Trophoblast cell (in vitro differentiated cells and primary cell): ENCODE measurements at regions not wholly inside any gene's neighbourhood (a gene's known extent, or its start where the extent isn't known, plus 50 kb on each side); places are given as distances from the start of the nearest gene placed in this dataset.

Source experiments
- DNase-seq, 2 donors: peaks; one replicate each; pipeline ENCODE4 v3.0.0-alpha.2; 2016
- H2AFZ ChIP-seq: 2 replicates; pipeline ENCODE4 v1.6.1; 2013; ENCODE audit warnings: low read length, moderate library complexity, mild to moderate bottlenecking; ENCODE audit not compliant: insufficient read depth, poor library complexity
- H2AK5ac ChIP-seq: 2 replicates; pipeline ENCODE4 v1.6.1; 2013; ENCODE audit warnings: mild to moderate bottlenecking, low read length
- H2BK120ac ChIP-seq: 2 replicates; pipeline ENCODE4 v1.6.1; 2013; ENCODE audit warnings: low read length, mild to moderate bottlenecking, moderate library complexity; ENCODE audit not compliant: insufficient read depth, poor library complexity
- H2BK12ac ChIP-seq: 2 replicates; pipeline ENCODE4 v1.6.1; 2013; ENCODE audit warnings: mild to moderate bottlenecking, low read length, moderate library complexity
- H2BK5ac ChIP-seq: 2 replicates; pipeline ENCODE4 v1.6.1; 2013; ENCODE audit warnings: low read length, low read depth, moderate library complexity, mild to moderate bottlenecking; ENCODE audit not compliant: poor library complexity
- H3K14ac ChIP-seq: 2 replicates; pipeline ENCODE4 v1.6.1; 2013; ENCODE audit warnings: mild to moderate bottlenecking, low read length
- H3K18ac ChIP-seq: 2 replicates; pipeline ENCODE4 v1.6.1; 2013; ENCODE audit warnings: mild to moderate bottlenecking, low read length
- H3K23ac ChIP-seq: 2 replicates; pipeline ENCODE4 v1.6.1; 2013; ENCODE audit warnings: low read length
- H3K27ac ChIP-seq: 2 replicates; pipeline ENCODE4 v1.5.1; 2013; ENCODE audit warnings: low read depth, mild to moderate bottlenecking, inconsistent platforms, low read length, moderate library complexity
- H3K27me3 ChIP-seq: 2 replicates; pipeline ENCODE4 v1.6.1; 2013; ENCODE audit warnings: inconsistent platforms, mild to moderate bottlenecking, low read length, moderate library complexity; ENCODE audit not compliant: insufficient read depth
- H3K36me3 ChIP-seq, 2 experiments: 1 replicate in 1 of 2; 2 replicates in 1 of 2; pipeline ENCODE4 v1.6.1; 2013; ENCODE audit warnings: low read length in 2 of 2, mild to moderate bottlenecking in 2 of 2, moderate library complexity in 1 of 2; ENCODE audit not compliant: insufficient read depth in 2 of 2, control insufficient read depth in 1 of 2
- H3K4ac ChIP-seq: 2 replicates; pipeline ENCODE4 v1.6.1; 2013; ENCODE audit warnings: low read depth, mild to moderate bottlenecking, low read length, moderate library complexity
- H3K4me1 ChIP-seq, 2 experiments: 1 replicate in 1 of 2; 2 replicates in 1 of 2; pipeline ENCODE4 v1.6.1; 2013; ENCODE audit warnings: low read length in 2 of 2, mild to moderate bottlenecking in 2 of 2, moderate library complexity in 1 of 2; ENCODE audit not compliant: insufficient read depth in 2 of 2, control insufficient read depth in 1 of 2
- H3K4me2 ChIP-seq: 2 replicates; pipeline ENCODE4 v1.6.1; 2013; ENCODE audit warnings: inconsistent platforms, mild to moderate bottlenecking, low read length, moderate library complexity
- H3K4me3 ChIP-seq: 2 replicates; pipeline ENCODE4 v1.5.1; 2013; ENCODE audit warnings: mild to moderate bottlenecking, low read depth, low read length, inconsistent platforms
- H3K79me1 ChIP-seq: one replicate; pipeline ENCODE4 v1.6.1; 2013; ENCODE audit warnings: low read length
- H3K79me2 ChIP-seq: 2 replicates; pipeline ENCODE4 v1.6.1; 2013; ENCODE audit warnings: low read length, mild to moderate bottlenecking; ENCODE audit not compliant: control insufficient read depth, insufficient read depth, poor library complexity
- H3K9ac ChIP-seq: 2 replicates; pipeline ENCODE4 v1.6.1; 2013; ENCODE audit warnings: mild to moderate bottlenecking, low read length
- H3K9me3 ChIP-seq: 2 replicates; pipeline ENCODE4 v1.6.1; 2013; ENCODE audit warnings: low read depth, mild to moderate bottlenecking, control low read depth, inconsistent platforms, low read length; ENCODE audit not compliant: insufficient read depth
- H4K12ac ChIP-seq: 2 replicates; pipeline ENCODE4 v1.6.1; 2013; ENCODE audit warnings: low read depth, mild to moderate bottlenecking, low read length, moderate library complexity
- H4K8ac ChIP-seq: 2 replicates; pipeline ENCODE4 v1.6.1; 2013; ENCODE audit warnings: low read depth, mild to moderate bottlenecking, low read length, moderate library complexity
- H4K91ac ChIP-seq: one replicate; pipeline ENCODE4 v1.6.1; 2013; ENCODE audit warnings: low read depth, mild to moderate bottlenecking, low read length, moderate library complexity
- WGBS: extraction: QIAGEN DNeasy Blood & Tissue Kit; methylation state at CpG from one replicate; pipeline ENCODE4 v1.1.7; 2013; ENCODE audit warnings: missing lambda C conversion rate; ENCODE audit not compliant: insufficient read length, insufficient coverage; ENCODE audit errors: extremely low coverage; 5-methylcytosine and 5-hydroxymethylcytosine counted together

- H2AK5ac ChIP-seq, result no peak overlapping the region
Measured at GRCh38 chr5:10081584-10081983, 168.1 kb downstream of the ATPSCKMT start.

GRCh38 chr5:10077791-10078545 is 171.7 kb downstream of the ATPSCKMT start:
- Histone ChIP-seq H3K4me3 (no peak overlapping the region), H3K23ac (no peak overlapping the region), H3K18ac (no peak overlapping the region), H4K8ac (no peak overlapping the region), H2AK5ac (no peak overlapping the region), H3K27ac (no peak overlapping the region), H3K79me1 (no peaks in the 10 kb centered on the region), H3K36me3 (no peaks in the 10 kb centered on the region), H2AFZ (no peak overlapping the region), H3K14ac (no peak overlapping the region), H3K79me2 (no peaks in the 10 kb centered on the region), H3K9ac (no peak overlapping the region), H4K12ac (no peak overlapping the region), H2BK12ac (no peak overlapping the region), H3K4me1 (no peaks in the 10 kb centered on the region), H3K4me2 (no peak overlapping the region), H4K91ac (no peak overlapping the region), H3K27me3 (no peaks in the 10 kb centered on the region), H2BK5ac (no peak overlapping the region), H3K4ac (no peak overlapping the region), H2BK120ac (no peak overlapping the region), H3K9me3 (no peaks in the 10 kb centered on the region)
- no CpG with 5 or more reads among the region's 11 CpGs for WGBS
- DNase-seq, result peak; percentile 18 to 44

More at GRCh38 chr5:10081584-10081983, 168.1 kb downstream of the ATPSCKMT start:
- Histone ChIP-seq H3K79me2 (no peaks in the 10 kb centered on the region), H3K18ac (no peak overlapping the region), H3K27ac (no peak overlapping the region), H3K36me3 (no peaks in the 10 kb centered on the region), H3K4ac (no peak overlapping the region), H3K79me1 (no peaks in the 10 kb centered on the region), H3K23ac (no peak overlapping the region), H3K9ac (no peak overlapping the region), H2AFZ (no peak overlapping the region), H4K8ac (no peak overlapping the region), H4K12ac (no peak overlapping the region), H3K4me2 (no peak overlapping the region), H2BK12ac (no peak overlapping the region), H3K27me3 (no peaks in the 10 kb centered on the region), H2BK120ac (no peak overlapping the region), H2BK5ac (no peak overlapping the region), H3K4me1 (no peaks in the 10 kb centered on the region), H4K91ac (no peak overlapping the region), H3K14ac (no peak overlapping the region), H3K4me3 (no peak overlapping the region), H3K9me3 (no peaks in the 10 kb centered on the region)
- no peak for DNase-seq
- WGBS, result no CpG with 5 or more reads among the region's 4 CpGs

GRCh38 chr5:10073441-10074104 is 176.1 kb downstream of the ATPSCKMT start:
- Histone ChIP-seq H2BK5ac (no peak overlapping the region), H4K12ac (no peak overlapping the region), H3K4me2 (no peak overlapping the region), H3K79me1 (no peaks in the 10 kb centered on the region), H2BK120ac (no peak overlapping the region), H3K27me3 (no peaks in the 10 kb centered on the region), H3K9ac (no peak overlapping the region), H2BK12ac (no peak overlapping the region), H2AK5ac (no peak overlapping the region), H3K9me3 (no peaks in the 10 kb centered on the region), H4K8ac (no peak overlapping the region), H3K23ac (no peak overlapping the region), H3K14ac (no peak overlapping the region), H2AFZ (no peak overlapping the region), H3K18ac (no peak overlapping the region), H3K36me3 (no peaks in the 10 kb centered on the region), H4K91ac (no peak overlapping the region), H3K4me1 (no peaks in the 10 kb centered on the region), H3K79me2 (no peaks in the 10 kb centered on the region), H3K27ac (no peak overlapping the region), H3K4me3 (no peak overlapping the region), H3K4ac (no peak overlapping the region)
- no peak for DNase-seq
- WGBS, result no CpG with 5 or more reads among the region's 8 CpGs

GRCh38 chr5:10069637-10070313 is 179.9 kb downstream of the ATPSCKMT start:
- Histone ChIP-seq H2BK120ac (no peak overlapping the region), H3K4me3 (no peak overlapping the region), H4K91ac (no peak overlapping the region), H3K36me3 (no peaks in the 10 kb centered on the region), H3K4ac (no peak overlapping the region), H4K8ac (no peak overlapping the region), H2BK12ac (no peak overlapping the region), H3K79me2 (no peaks in the 10 kb centered on the region), H3K79me1 (no peaks in the 10 kb centered on the region), H3K9ac (no peak overlapping the region), H4K12ac (no peak overlapping the region), H3K23ac (no peak overlapping the region), H3K9me3 (peaks cover 2% of the 10 kb centered on the region), H3K14ac (no peak overlapping the region), H3K18ac (no peak overlapping the region), H3K27me3 (no peaks in the 10 kb centered on the region), H3K27ac (no peak overlapping the region), H2BK5ac (no peak overlapping the region), H3K4me1 (no peaks in the 10 kb centered on the region), H3K4me2 (no peak overlapping the region), H2AFZ (no peak overlapping the region), H2AK5ac (no peak overlapping the region)
- DNase-seq, result no peak
- no CpG with 5 or more reads among the region's 4 CpGs for WGBS
